GM04503 (cell line): ENCODE measurements at regions not wholly inside any gene's neighbourhood (a gene's known extent, or its start where the extent isn't known, plus 50 kb on each side); places are given as distances from the start of the nearest gene placed in this dataset.
A peak's percentile ranks its signal among the peaks of the same experiment; 100 is the strongest.

ENCODE experiments used
- DNase-seq: peaks from one replicate; pipeline ENCODE4 v3.0.0-alpha.2; 2012; ENCODE audit warnings: low read depth

GRCh38 chr3:117892431-117892841 is 1142.2 kb downstream of the IGSF11 start:
- DNase-seq = peak; percentile 19

- no peak for DNase-seq
Observed at GRCh38 chr3:117893001-117893400, 1141.6 kb downstream of the IGSF11 start.

- no peak for DNase-seq
Observed at GRCh38 chr3:117893638-117894037, 1141.0 kb downstream of the IGSF11 start.

GRCh38 chr3:117898722-117899522 is 1135.7 kb downstream of the IGSF11 start:
- no peak for DNase-seq

GRCh38 chr3:117903226-117903625 is 1131.4 kb downstream of the IGSF11 start:
- peak; percentile 77 for DNase-seq

GRCh38 chr3:117910820-117911521 is 1123.7 kb downstream of the IGSF11 start:
- no peak for DNase-seq

GRCh38 chr3:117912352-117912751 is 1122.3 kb downstream of the IGSF11 start:
- no peak for DNase-seq

GRCh38 chr3:117914540-117915100 is 1120.0 kb downstream of the IGSF11 start:
- no peak for DNase-seq

- DNase-seq = no peak
Observed at GRCh38 chr3:117916839-117917238, 1117.8 kb downstream of the IGSF11 start.

GRCh38 chr3:117919621-117920020 is 1115.0 kb downstream of the IGSF11 start:
- no peak for DNase-seq

- DNase-seq = no peak
Observed at GRCh38 chr3:117920253-117920898, 1114.3 kb downstream of the IGSF11 start.

GRCh38 chr3:117921411-117921810 is 1113.2 kb downstream of the IGSF11 start:
- DNase-seq = no peak

- no peak for DNase-seq
Observed at GRCh38 chr3:117922039-117922438, 1112.6 kb downstream of the IGSF11 start.

- no peak for DNase-seq
Observed at GRCh38 chr3:117926819-117927218, 1107.8 kb downstream of the IGSF11 start.

- DNase-seq = no peak
Observed at GRCh38 chr3:117927825-117928224, 1106.8 kb downstream of the IGSF11 start.

GRCh38 chr3:117928836-117929235 is 1105.8 kb downstream of the IGSF11 start:
- no peak for DNase-seq

- no peak for DNase-seq
Observed at GRCh38 chr3:117932441-117932840, 1102.2 kb downstream of the IGSF11 start.

GRCh38 chr3:117936159-117936558 is 1098.5 kb downstream of the IGSF11 start:
- DNase-seq = no peak

GRCh38 chr3:117938974-117939373 is 1095.7 kb downstream of the IGSF11 start:
- no peak for DNase-seq

- DNase-seq = no peak
Observed at GRCh38 chr3:117939425-117940027, 1095.1 kb downstream of the IGSF11 start.

GRCh38 chr3:117941015-117941414 is 1093.6 kb downstream of the IGSF11 start:
- no peak for DNase-seq

GRCh38 chr3:117941756-117942155 is 1092.9 kb downstream of the IGSF11 start:
- DNase-seq = no peak
